Gastroesophageal sphincter (tissue), 4 donors: ENCODE measurements at regions not wholly inside any gene's neighbourhood (a gene's known extent, or its start where the extent isn't known, plus 50 kb on each side); places are given as distances from the start of the nearest gene placed in this dataset.

Source experiments
- ATAC-seq: fragments of 150-250 bp; one replicate; pipeline ENCODE4 v1.9.1; 2016; ENCODE audit warnings: mild to moderate bottlenecking, moderate library complexity
- H3K27ac ChIP-seq, 4 donors: fragments of 200-600 bp; sonication (generic) in 3 of 4; 1 replicate in 3 of 4; 2 replicates in 1 of 4; pipeline ENCODE4 v1.5.1; 2016 to 2019
- H3K27me3 ChIP-seq: fragments of 200-600 bp; sonication (generic); one replicate; pipeline ENCODE4 v1.5.1; 2019
- H3K36me3 ChIP-seq, 2 donors: fragments of 200-600 bp; sonication (generic); one replicate each; pipeline ENCODE4 v1.5.1; 2019; ENCODE audit warnings: control low read depth in 1 of 2
- H3K4me1 ChIP-seq, 3 donors: fragments of 200-600 bp; sonication (generic); 1 replicate in 2 of 3; 2 replicates in 1 of 3; pipeline ENCODE4 v1.5.1; 2016 to 2019; ENCODE audit warnings: control low read depth in 2 of 3
- H3K4me3 ChIP-seq, 2 donors: fragments of 200-600 bp; sonication (generic); one replicate each; pipeline ENCODE4 v1.5.1; 2019; ENCODE audit warnings: mild to moderate bottlenecking in 1 of 2, moderate library complexity in 1 of 2
- H3K9me3 ChIP-seq, 3 donors: fragments of 200-600 bp; sonication (generic); one replicate each; pipeline ENCODE4 v1.5.1; 2017 to 2019; ENCODE audit warnings: control low read depth in 2 of 3
- EP300 ChIP-seq: sonication (generic); formaldehyde crosslinking; IDR thresholded peaks from one replicate; pipeline ENCODE4 v1.6.1; 2017; ENCODE audit warnings: antibody characterized with exemption, mild to moderate bottlenecking
- POLR2A ChIP-seq, 2 donors: fragments of 450-650 bp; IDR thresholded peaks; one replicate each; pipeline ENCODE4 v1.6.1; 2017; ENCODE audit warnings: antibody characterized with exemption in 2 of 2, mild to moderate bottlenecking in 2 of 2, moderate library complexity in 1 of 2
- POLR2AphosphoS5 ChIP-seq: sonication (generic); formaldehyde crosslinking; IDR thresholded peaks from one replicate; pipeline ENCODE4 v1.6.1; 2017; ENCODE audit warnings: antibody characterized with exemption
- WGBS, 2 donors: methylation state at CpG; one replicate each; pipeline ENCODE4 v1.1.5; 2018; ENCODE audit warnings: low coverage in 1 of 2; 5-methylcytosine and 5-hydroxymethylcytosine counted together
- TF ChIP-seq, protein P1 (sequence below), 4 experiments: fragments of 200-600 bp in 2 of 4; fragments of 450-650 bp in 2 of 4; sonication (generic) in 1 of 4; IDR thresholded peaks; one replicate each; pipeline ENCODE4 v1.5.1; 2017 to 2019; ENCODE audit warnings: antibody characterized with exemption in 4 of 4, mild to moderate bottlenecking in 2 of 4, moderate library complexity in 2 of 4

- no peak overlapping the region for H3K27ac ChIP-seq
- ATAC-seq: no peak
- peaks cover 0 to 10% (median 0%) of the 10 kb centered on the region in 3 donors for H3K9me3 ChIP-seq
- H3K27me3 ChIP-seq: no peaks in the 10 kb centered on the region
- no peaks in the 10 kb centered on the region for H3K36me3 ChIP-seq
- no peaks in the 10 kb centered on the region for H3K4me1 ChIP-seq
- TF ChIP-seq, protein P1, sequence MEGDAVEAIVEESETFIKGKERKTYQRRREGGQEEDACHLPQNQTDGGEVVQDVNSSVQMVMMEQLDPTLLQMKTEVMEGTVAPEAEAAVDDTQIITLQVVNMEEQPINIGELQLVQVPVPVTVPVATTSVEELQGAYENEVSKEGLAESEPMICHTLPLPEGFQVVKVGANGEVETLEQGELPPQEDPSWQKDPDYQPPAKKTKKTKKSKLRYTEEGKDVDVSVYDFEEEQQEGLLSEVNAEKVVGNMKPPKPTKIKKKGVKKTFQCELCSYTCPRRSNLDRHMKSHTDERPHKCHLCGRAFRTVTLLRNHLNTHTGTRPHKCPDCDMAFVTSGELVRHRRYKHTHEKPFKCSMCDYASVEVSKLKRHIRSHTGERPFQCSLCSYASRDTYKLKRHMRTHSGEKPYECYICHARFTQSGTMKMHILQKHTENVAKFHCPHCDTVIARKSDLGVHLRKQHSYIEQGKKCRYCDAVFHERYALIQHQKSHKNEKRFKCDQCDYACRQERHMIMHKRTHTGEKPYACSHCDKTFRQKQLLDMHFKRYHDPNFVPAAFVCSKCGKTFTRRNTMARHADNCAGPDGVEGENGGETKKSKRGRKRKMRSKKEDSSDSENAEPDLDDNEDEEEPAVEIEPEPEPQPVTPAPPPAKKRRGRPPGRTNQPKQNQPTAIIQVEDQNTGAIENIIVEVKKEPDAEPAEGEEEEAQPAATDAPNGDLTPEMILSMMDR (IDR thresholded peaks at IDR 0.05): no peak
- no peak for TF ChIP-seq POLR2AphosphoS5
- no peak for TF ChIP-seq POLR2A (IDR thresholded peaks at IDR 0.05)
- no peak for TF ChIP-seq EP300
- H3K4me3 ChIP-seq: no peak overlapping the region
- no CpG with 5 or more reads among the region's 4 CpGs for WGBS, 2 donors
Observed at GRCh38 chr11:37223962-37224361, 625.9 kb upstream of the RAG2 start.

GRCh38 chr11:37203006-37203405 is 605.0 kb upstream of the RAG2 start:
- Histone ChIP-seq H3K27me3 (no peaks in the 10 kb centered on the region), H3K4me1 (no peaks in the 10 kb centered on the region), H3K4me3 (no peak overlapping the region), H3K36me3 (no peaks in the 10 kb centered on the region), H3K27ac (no peak overlapping the region), H3K9me3 (no peaks in the 10 kb centered on the region)
- ATAC-seq: no peak
- TF ChIP-seq POLR2AphosphoS5 (peak; percentile 38), EP300 (no peak), POLR2A (IDR thresholded peaks at IDR 0.05) (no peak)
- TF ChIP-seq, protein P1 (IDR thresholded peaks at IDR 0.05): no peak
- WGBS, 2 donors: 60 to 92% methylated on average over 3 to 5 of the region's 5 CpGs

DNA sequence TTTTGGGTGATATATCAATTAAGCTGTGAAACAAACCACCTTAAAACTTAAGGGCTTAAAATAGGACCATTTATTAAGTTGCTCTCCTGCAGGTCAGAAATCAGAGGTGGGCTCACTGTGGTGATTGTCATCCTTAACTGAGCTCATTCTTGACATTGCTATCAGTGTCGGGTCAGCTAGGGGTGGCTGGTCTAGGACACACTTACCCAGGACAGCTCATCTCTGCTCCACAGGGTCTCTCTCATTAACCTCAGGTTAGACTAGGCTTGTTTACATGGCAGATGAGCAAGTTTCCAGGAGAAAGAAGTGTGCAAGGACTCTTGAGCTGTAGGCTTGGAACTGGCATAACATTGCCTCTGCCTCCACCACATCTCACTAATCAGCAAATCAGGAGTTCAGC is 601.0 kb upstream of the RAG2 start:
- TF ChIP-seq EP300 (no peak), POLR2A (IDR thresholded peaks at IDR 0.05) (no peak), POLR2AphosphoS5 (no peak)
- TF ChIP-seq, protein P1 (IDR thresholded peaks at IDR 0.05): no peak
- H3K9me3 ChIP-seq: no peaks in the 10 kb centered on the region
- H3K4me1 ChIP-seq: no peaks in the 10 kb centered on the region
- H3K4me3 ChIP-seq: no peak overlapping the region
- 63% methylated on average over 1 of the region's 1 CpG; no CpG with 5 or more reads in 1 of the 2 donors for WGBS, 2 donors
- ATAC-seq: no peak
- H3K27ac ChIP-seq: no peak overlapping the region
- H3K36me3 ChIP-seq: no peaks in the 10 kb centered on the region
- H3K27me3 ChIP-seq: no peaks in the 10 kb centered on the region

DNA sequence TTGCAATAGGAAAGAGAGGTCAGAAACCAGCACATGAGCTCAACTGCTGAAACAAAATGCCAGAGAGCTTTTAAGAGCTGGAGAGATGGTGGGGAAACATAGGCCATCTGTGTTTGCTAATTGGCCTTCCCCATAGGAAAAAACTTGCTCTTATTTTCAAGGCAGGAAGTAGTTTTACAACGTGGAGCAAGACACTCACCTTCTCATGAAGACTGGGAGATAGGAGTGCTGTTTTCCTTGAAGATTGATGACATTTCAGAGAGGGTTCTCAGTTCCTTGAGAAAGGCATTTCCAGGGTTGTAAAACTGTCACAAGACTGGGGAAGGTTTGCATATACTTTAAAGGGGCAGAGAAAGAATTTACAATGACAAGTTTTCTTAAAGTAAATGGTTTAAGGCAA is 586.3 kb upstream of the RAG2 start:
- TF ChIP-seq EP300 (no peak), POLR2A (IDR thresholded peaks at IDR 0.05) (no peak), POLR2AphosphoS5 (no peak)
- TF ChIP-seq, protein P1 (IDR thresholded peaks at IDR 0.05): no peak
- Histone ChIP-seq H3K9me3 (peaks cover 0 to 9% (median 0%) of the 10 kb centered on the region in 3 donors), H3K36me3 (no peaks in the 10 kb centered on the region), H3K4me1 (no peaks in the 10 kb centered on the region), H3K27me3 (no peaks in the 10 kb centered on the region), H3K27ac (no peak overlapping the region), H3K4me3 (no peak overlapping the region)
- WGBS, 2 donors: 0 to 18% methylated on average over 1 of the region's 1 CpG
- no peak for ATAC-seq

DNA sequence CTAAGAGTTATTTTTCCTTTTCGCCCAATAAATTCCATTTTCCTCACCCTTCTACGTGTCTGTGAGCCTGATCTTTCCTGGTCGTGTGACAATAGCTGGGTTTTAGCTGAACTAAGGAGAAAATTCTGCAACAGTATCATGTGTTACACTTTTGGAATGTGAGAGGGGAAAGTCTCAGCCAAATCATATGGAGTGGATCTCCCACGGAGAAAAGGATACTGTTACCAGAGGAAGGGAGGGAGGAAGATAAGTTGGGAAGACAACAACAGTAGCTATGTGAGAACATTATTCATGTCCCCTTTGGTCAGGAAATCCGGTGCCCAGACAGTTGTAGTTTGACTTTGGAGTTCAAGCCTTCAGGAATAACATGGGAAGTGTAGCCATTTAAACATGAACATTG is 584.0 kb upstream of the RAG2 start:
- 34 to 53% methylated on average over 5 of the region's 5 CpGs for WGBS, 2 donors
- Histone ChIP-seq H3K4me1 (no peaks in the 10 kb centered on the region), H3K27ac (no peak overlapping the region), H3K27me3 (no peaks in the 10 kb centered on the region), H3K4me3 (no peak overlapping the region), H3K9me3 (peaks cover 0 to 9% (median 0%) of the 10 kb centered on the region in 3 donors), H3K36me3 (no peaks in the 10 kb centered on the region)
- no peak for ATAC-seq
- TF ChIP-seq POLR2AphosphoS5 (no peak), POLR2A (IDR thresholded peaks at IDR 0.05) (no peak), EP300 (no peak)
- TF ChIP-seq, protein P1 (IDR thresholded peaks at IDR 0.05): no peak
